Esophagus squamous epithelium (tissue), 5 donors: ENCODE measurements at regions not wholly inside any gene's neighbourhood (a gene's known extent, or its start where the extent isn't known, plus 50 kb on each side); places are given as distances from the start of the nearest gene placed in this dataset.
A peak's percentile ranks its signal among the peaks of the same experiment; 100 is the strongest.

ENCODE experiments used
- DNase-seq: peaks from one replicate; lab custom pipeline; 2025; lab: John Stamatoyannopoulos, UW
- H3K27ac ChIP-seq, 4 donors: fragments of 200-600 bp; sonication (generic); one replicate each; pipeline ENCODE4 v1.5.1; 2016 to 2019; ENCODE audit warnings: mild to moderate bottlenecking in 1 of 4
- H3K27me3 ChIP-seq, 4 donors: fragments of 200-600 bp; sonication (generic); 1 replicate in 3 of 4; 2 replicates in 1 of 4; pipeline versions ENCODE4 v1.5.1 to v1.6.0; 2017 to 2021; ENCODE audit warnings: antibody characterized with exemption in 1 of 4
- H3K36me3 ChIP-seq, 3 donors: fragments of 200-600 bp; sonication (generic); one replicate each; pipeline ENCODE4 v1.5.1; 2016 to 2019
- H3K4me1 ChIP-seq, 3 donors: fragments of 200-600 bp; sonication (generic); one replicate each; pipeline ENCODE4 v1.5.1; 2017 to 2019
- H3K4me3 ChIP-seq, 4 donors: fragments of 200-600 bp; sonication (generic); 1 replicate in 3 of 4; 2 replicates in 1 of 4; pipeline ENCODE4 v1.5.1; 2016 to 2019; ENCODE audit warnings: mild to moderate bottlenecking in 2 of 4, moderate library complexity in 1 of 4
- H3K9me3 ChIP-seq, 3 donors: fragments of 200-600 bp; sonication (generic); one replicate each; pipeline ENCODE4 v1.5.1; 2016 to 2019
- CTCF ChIP-seq, 6 experiments: fragments of 450-650 bp in 4 of 6; fragments of 200-600 bp in 2 of 6; sonication (generic) in 2 of 6; IDR thresholded peaks; one replicate each; pipeline ENCODE4 v1.5.1; 2016 to 2019; ENCODE audit warnings: antibody characterized with exemption in 6 of 6, mild to moderate bottlenecking in 4 of 6, moderate library complexity in 4 of 6
- POLR2A ChIP-seq, 4 donors: fragments of 450-650 bp; IDR thresholded peaks; one replicate each; pipeline ENCODE4 v1.6.1; 2017; ENCODE audit warnings: antibody characterized with exemption in 4 of 4, mild to moderate bottlenecking in 4 of 4, moderate library complexity in 3 of 4
- WGBS, 2 donors: methylation state at CpG; one replicate each; pipeline ENCODE4 v1.1.5; 2018; 5-methylcytosine and 5-hydroxymethylcytosine counted together
- intact Hi-C: fragments of 100-400 bp; cut with DNase I; formaldehyde crosslinking; loops from one replicate; pipeline ENCODE4 v1.15.0; 2022
- donor health status: DM: yes; HTN: yes; CAD: no.

- no peaks in the 10 kb centered on the region for H3K9me3 ChIP-seq
- H3K36me3 ChIP-seq = no peaks in the 10 kb centered on the region
- 11 to 28% methylated on average over 15 to 16 of the region's 17 CpGs for WGBS, 2 donors
- no peak for DNase-seq
- H3K4me3 ChIP-seq = peak overlapping the region in 2 of 4 donors; percentile 13 to 42
- H3K4me1 ChIP-seq = no peaks in the 10 kb centered on the region
- H3K27ac ChIP-seq = no peak overlapping the region
- intact Hi-C loops = no loop called here
- peaks cover 0 to 6% (median 0%) of the 10 kb centered on the region in 4 donors for H3K27me3 ChIP-seq
- TF ChIP-seq POLR2A (IDR thresholded peaks at IDR 0.05) = no peak
- no peak for TF ChIP-seq CTCF (IDR thresholded peaks at IDR 0.05)
Measured at GRCh38 chr6:100281471-100281901, 183.2 kb downstream of the SIM1 start.

DNA sequence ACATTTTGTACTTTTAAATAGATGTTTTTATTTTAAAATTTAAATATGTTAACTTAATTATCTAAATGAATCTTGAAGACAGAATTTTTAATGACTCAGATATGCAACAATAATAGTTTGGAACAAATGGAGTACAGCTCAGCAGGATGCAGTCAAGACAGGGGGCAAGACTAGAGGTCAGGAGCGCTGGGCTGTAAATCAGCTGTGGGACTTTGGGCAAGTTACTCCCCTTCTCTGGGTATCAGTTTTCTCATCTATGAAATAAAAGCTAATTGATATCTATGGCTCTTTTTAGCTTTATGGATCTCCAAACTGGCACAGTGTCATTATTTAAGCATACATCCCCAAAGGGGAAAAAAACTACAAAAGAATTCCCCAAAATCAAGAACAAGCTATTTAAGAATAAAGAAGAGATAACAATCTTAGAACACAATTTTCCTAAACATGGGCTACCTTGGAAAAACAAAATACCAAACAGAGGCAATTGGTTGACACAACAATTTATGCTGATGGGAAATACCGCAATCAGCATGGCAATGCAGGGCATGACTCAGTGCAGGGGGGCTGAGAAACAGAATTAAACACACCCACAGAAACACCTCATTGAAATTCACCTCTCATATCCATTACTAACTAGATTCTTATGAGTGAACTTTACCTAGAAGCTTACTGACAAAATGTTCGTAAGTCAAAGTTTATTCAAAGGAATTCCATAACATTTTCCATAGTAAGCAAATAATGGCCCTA, 188.2 kb downstream of the SIM1 start:
- no peak for DNase-seq
- peaks cover 0 to 3% (median 0%) of the 10 kb centered on the region in 4 donors for H3K27me3 ChIP-seq
- H3K27ac ChIP-seq = no peak overlapping the region
- intact Hi-C loops = no loop called here
- H3K9me3 ChIP-seq = no peaks in the 10 kb centered on the region
- TF ChIP-seq POLR2A (IDR thresholded peaks at IDR 0.05) (no peak), CTCF (IDR thresholded peaks at IDR 0.05) (no peak)
- no peaks in the 10 kb centered on the region for H3K36me3 ChIP-seq
- no peaks in the 10 kb centered on the region for H3K4me1 ChIP-seq
- no peak overlapping the region for H3K4me3 ChIP-seq
- WGBS, 2 donors = 86 to 87% methylated on average over 3 of the region's 3 CpGs

- H3K4me1 ChIP-seq = no peaks in the 10 kb centered on the region
- WGBS, 2 donors = 91% methylated on average over 1 of the region's 1 CpG
- H3K36me3 ChIP-seq = no peaks in the 10 kb centered on the region
- DNase-seq = no peak
- no peak overlapping the region for H3K27ac ChIP-seq
- intact Hi-C loops = no loop called here
- no peak overlapping the region for H3K4me3 ChIP-seq
- TF ChIP-seq POLR2A (IDR thresholded peaks at IDR 0.05) = no peak
- no peak for TF ChIP-seq CTCF (IDR thresholded peaks at IDR 0.05)
- no peaks in the 10 kb centered on the region for H3K9me3 ChIP-seq
- no peaks in the 10 kb centered on the region for H3K27me3 ChIP-seq
Measured at GRCh38 chr6:100274147-100274546, 190.6 kb downstream of the SIM1 start.

- no peaks in the 10 kb centered on the region for H3K9me3 ChIP-seq
- H3K4me1 ChIP-seq = no peaks in the 10 kb centered on the region
- H3K27ac ChIP-seq = no peak overlapping the region
- DNase-seq = no peak
- H3K36me3 ChIP-seq = no peaks in the 10 kb centered on the region
- no peaks in the 10 kb centered on the region for H3K27me3 ChIP-seq
- TF ChIP-seq CTCF (IDR thresholded peaks at IDR 0.05) (no peak), POLR2A (IDR thresholded peaks at IDR 0.05) (no peak)
- H3K4me3 ChIP-seq = no peak overlapping the region
- 85 to 87% methylated on average over 2 of the region's 2 CpGs for WGBS, 2 donors
- intact Hi-C loops = no loop called here
Measured at GRCh38 chr6:100271625-100272024, 193.1 kb downstream of the SIM1 start.

GRCh38 chr6:100271202-100271601, 193.5 kb downstream of the SIM1 start:
- Histone ChIP-seq H3K27me3 (no peaks in the 10 kb centered on the region), H3K27ac (no peak overlapping the region), H3K36me3 (no peaks in the 10 kb centered on the region), H3K4me1 (no peaks in the 10 kb centered on the region), H3K9me3 (no peaks in the 10 kb centered on the region), H3K4me3 (no peak overlapping the region)
- intact Hi-C loops = no loop called here
- 84 to 91% methylated on average over 5 of the region's 5 CpGs for WGBS, 2 donors
- no peak for DNase-seq
- TF ChIP-seq POLR2A (IDR thresholded peaks at IDR 0.05) (no peak), CTCF (IDR thresholded peaks at IDR 0.05) (no peak)
